GM20000 (cell line): ENCODE measurements at regions not wholly inside any gene's neighbourhood (a gene's known extent, or its start where the extent isn't known, plus 50 kb on each side); places are given as distances from the start of the nearest gene placed in this dataset.
"Not testable (repeated sequence)": the region's sequence is repeated elsewhere in the genome, so short reads cannot be mapped to it uniquely, and the experiment has no call there.

Source experiments
- DNase-seq: peaks from one replicate; pipeline ENCODE4 v3.0.0; 2012; ENCODE audit warnings: low spot score
- CTCF ChIP-seq: IDR thresholded peaks from 2 replicates; pipeline ENCODE4 v1.5.1; 2012; ENCODE audit warnings: mild to moderate bottlenecking, control low read depth; ENCODE audit errors: extremely low read depth, missing control alignments

GRCh38 chr17:72193391-72194106, 72.7 kb downstream of the SOX9 start:
- no peak for DNase-seq
- TF ChIP-seq CTCF: no peak

- DNase-seq: not testable (repeated sequence)
Observed at GRCh38 chr17:72194107-72194440, 73.3 kb downstream of the SOX9 start.

DNA sequence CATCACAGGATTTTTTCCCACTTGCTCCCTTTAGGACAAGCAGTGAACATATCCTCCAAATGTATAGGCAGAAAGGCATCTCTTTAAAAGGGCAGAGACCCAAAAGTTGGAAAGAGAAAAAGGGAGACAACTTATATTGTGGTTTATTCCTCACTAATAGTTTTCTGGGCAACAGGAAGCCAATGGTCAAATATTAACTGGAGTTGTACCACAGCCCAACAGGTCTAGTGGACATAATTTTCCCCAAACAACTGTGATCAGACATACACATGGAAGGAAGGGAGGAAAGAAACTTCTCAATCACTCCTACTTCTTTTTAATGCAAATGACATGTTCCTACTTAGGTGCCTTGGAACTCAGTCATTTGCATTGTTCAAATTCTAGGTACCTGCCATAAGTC, 78.4 kb downstream of the SOX9 start:
- TF ChIP-seq CTCF: no peak
- no peak for DNase-seq

GRCh38 chr17:72204742-72205141, 83.9 kb downstream of the SOX9 start:
- no peak for DNase-seq
- TF ChIP-seq CTCF: no peak

- TF ChIP-seq CTCF: no peak
- DNase-seq: no peak
Observed at GRCh38 chr17:72205357-72205756, 84.5 kb downstream of the SOX9 start.

GRCh38 chr17:72205822-72206221, 85.0 kb downstream of the SOX9 start:
- DNase-seq: no peak

GRCh38 chr17:72206376-72206775, 85.6 kb downstream of the SOX9 start:
- no peak for TF ChIP-seq CTCF
- no peak for DNase-seq

More at GRCh38 chr17:72205822-72206221, 85.0 kb downstream of the SOX9 start:
- TF ChIP-seq CTCF: no peak

DNA sequence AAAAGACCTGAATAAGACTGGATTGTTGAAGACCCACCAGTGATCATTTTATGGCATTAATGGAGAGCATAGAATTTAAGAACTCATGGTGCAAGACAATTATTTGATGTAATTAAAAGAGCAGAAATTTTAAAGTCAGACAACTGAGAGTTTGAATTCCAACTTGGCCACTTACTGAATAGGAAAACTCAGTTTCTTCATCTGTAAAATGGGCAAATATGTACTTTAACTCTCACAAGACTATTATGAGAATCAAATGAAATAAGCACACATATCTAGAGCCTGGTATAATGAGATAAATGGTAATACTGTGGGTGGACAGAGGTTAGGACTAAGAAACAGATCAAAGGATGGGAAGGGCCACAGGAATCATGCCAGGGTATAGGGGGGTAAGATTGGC, 88.0 kb downstream of the SOX9 start:
- no peak for DNase-seq
- no peak for TF ChIP-seq CTCF
